ENCODE measurements at regions not wholly inside any gene's neighbourhood (a gene's known extent, or its start where the extent isn't known, plus 50 kb on each side); places are given as distances from the start of the nearest gene placed in this dataset.

- peak overlapping the region; percentile 64 for H3K4me2 ChIP-seq (ENCODE audit: insufficient read depth, low read length)
- H2AFZ ChIP-seq (ENCODE audit: low read length): no peak overlapping the region
- DNase-seq (ENCODE audit: insufficient read length, low spot score, missing footprints): no peak
- H3K79me2 ChIP-seq (ENCODE audit: insufficient read depth, low read length): no peaks in the 10 kb centered on the region
- no peaks in the 10 kb centered on the region for H4K20me1 ChIP-seq (ENCODE audit: insufficient read depth, low read length)
- H3K4me3 ChIP-seq (ENCODE audit: insufficient read depth, low read length): peak overlapping the region; percentile 32
- no peaks in the 10 kb centered on the region for H3K27me3 ChIP-seq (ENCODE audit: insufficient read depth, low read length)
- peak overlapping the region; percentile 98 for H3K27ac ChIP-seq (ENCODE audit: low read depth, low read length)
- peaks cover 33% of the 10 kb centered on the region for H3K4me1 ChIP-seq (ENCODE audit: insufficient read depth, low read length)
- no peaks in the 10 kb centered on the region for H3K36me3 ChIP-seq (ENCODE audit: insufficient read depth, low read length)
- H3K9me3 ChIP-seq (ENCODE audit: low read depth, low read length): peaks cover 2% of the 10 kb centered on the region
- TF ChIP-seq CTCF (IDR thresholded peaks at IDR 0.05; ENCODE audit: extremely low read depth, low read depth, low read length): no peak
Observed at GRCh38 chr5:82405618-82406204, 127.6 kb upstream of the RPS23 start.

- DNase-seq (ENCODE audit: insufficient read length, low spot score, missing footprints): no peak
Observed at GRCh38 chr5:82405161-82405560, 127.0 kb upstream of the RPS23 start.

GRCh38 chr5:82404382-82404945 lies 126.3 kb upstream of the RPS23 start:
- Histone ChIP-seq H3K4me1 (ENCODE audit: insufficient read depth, low read length) (peaks cover 33% of the 10 kb centered on the region), H3K9me3 (ENCODE audit: low read depth, low read length) (peaks cover 2% of the 10 kb centered on the region), H3K4me2 (ENCODE audit: insufficient read depth, low read length) (no peak overlapping the region), H3K27me3 (ENCODE audit: insufficient read depth, low read length) (no peaks in the 10 kb centered on the region), H3K36me3 (ENCODE audit: insufficient read depth, low read length) (no peaks in the 10 kb centered on the region), H2AFZ (ENCODE audit: low read length) (no peak overlapping the region), H4K20me1 (ENCODE audit: insufficient read depth, low read length) (no peaks in the 10 kb centered on the region), H3K79me2 (ENCODE audit: insufficient read depth, low read length) (no peaks in the 10 kb centered on the region), H3K27ac (ENCODE audit: low read depth, low read length) (peak overlapping the region; percentile 98), H3K4me3 (ENCODE audit: insufficient read depth, low read length) (no peak overlapping the region)
- DNase-seq (ENCODE audit: insufficient read length, low spot score, missing footprints): no peak
- TF ChIP-seq CTCF (IDR thresholded peaks at IDR 0.05; ENCODE audit: extremely low read depth, low read depth, low read length): no peak

More at GRCh38 chr5:82405161-82405560, 127.0 kb upstream of the RPS23 start:
- no peaks in the 10 kb centered on the region for H4K20me1 ChIP-seq (ENCODE audit: insufficient read depth, low read length)
- H3K27me3 ChIP-seq (ENCODE audit: insufficient read depth, low read length): no peaks in the 10 kb centered on the region
- no peak overlapping the region for H2AFZ ChIP-seq (ENCODE audit: low read length)
- H3K27ac ChIP-seq (ENCODE audit: low read depth, low read length): peak overlapping the region; percentile 98
- H3K4me1 ChIP-seq (ENCODE audit: insufficient read depth, low read length): peaks cover 33% of the 10 kb centered on the region
- no peaks in the 10 kb centered on the region for H3K79me2 ChIP-seq (ENCODE audit: insufficient read depth, low read length)
- peak overlapping the region; percentile 44 for H3K4me2 ChIP-seq (ENCODE audit: insufficient read depth, low read length)
- no peaks in the 10 kb centered on the region for H3K36me3 ChIP-seq (ENCODE audit: insufficient read depth, low read length)
- peaks cover 2% of the 10 kb centered on the region for H3K9me3 ChIP-seq (ENCODE audit: low read depth, low read length)
- TF ChIP-seq CTCF (IDR thresholded peaks at IDR 0.05; ENCODE audit: extremely low read depth, low read depth, low read length): no peak
- no peak overlapping the region for H3K4me3 ChIP-seq (ENCODE audit: insufficient read depth, low read length)

GRCh38 chr5:82403724-82404123 lies 125.6 kb upstream of the RPS23 start:
- Histone ChIP-seq H3K9me3 (ENCODE audit: low read depth, low read length) (peaks cover 2% of the 10 kb centered on the region), H3K4me3 (ENCODE audit: insufficient read depth, low read length) (no peak overlapping the region), H3K36me3 (ENCODE audit: insufficient read depth, low read length) (no peaks in the 10 kb centered on the region), H3K27ac (ENCODE audit: low read depth, low read length) (peak overlapping the region; percentile 98), H4K20me1 (ENCODE audit: insufficient read depth, low read length) (no peaks in the 10 kb centered on the region), H3K27me3 (ENCODE audit: insufficient read depth, low read length) (no peaks in the 10 kb centered on the region), H3K79me2 (ENCODE audit: insufficient read depth, low read length) (no peaks in the 10 kb centered on the region), H2AFZ (ENCODE audit: low read length) (no peak overlapping the region), H3K4me2 (ENCODE audit: insufficient read depth, low read length) (no peak overlapping the region), H3K4me1 (ENCODE audit: insufficient read depth, low read length) (peaks cover 33% of the 10 kb centered on the region)
- no peak for DNase-seq (ENCODE audit: insufficient read length, low spot score, missing footprints)
- no peak for TF ChIP-seq CTCF (IDR thresholded peaks at IDR 0.05; ENCODE audit: extremely low read depth, low read depth, low read length)
